ENCODE measurements at regions not wholly inside any gene's neighbourhood (a gene's known extent, or its start where the extent isn't known, plus 50 kb on each side); places are given as distances from the start of the nearest gene placed in this dataset.

DNA sequence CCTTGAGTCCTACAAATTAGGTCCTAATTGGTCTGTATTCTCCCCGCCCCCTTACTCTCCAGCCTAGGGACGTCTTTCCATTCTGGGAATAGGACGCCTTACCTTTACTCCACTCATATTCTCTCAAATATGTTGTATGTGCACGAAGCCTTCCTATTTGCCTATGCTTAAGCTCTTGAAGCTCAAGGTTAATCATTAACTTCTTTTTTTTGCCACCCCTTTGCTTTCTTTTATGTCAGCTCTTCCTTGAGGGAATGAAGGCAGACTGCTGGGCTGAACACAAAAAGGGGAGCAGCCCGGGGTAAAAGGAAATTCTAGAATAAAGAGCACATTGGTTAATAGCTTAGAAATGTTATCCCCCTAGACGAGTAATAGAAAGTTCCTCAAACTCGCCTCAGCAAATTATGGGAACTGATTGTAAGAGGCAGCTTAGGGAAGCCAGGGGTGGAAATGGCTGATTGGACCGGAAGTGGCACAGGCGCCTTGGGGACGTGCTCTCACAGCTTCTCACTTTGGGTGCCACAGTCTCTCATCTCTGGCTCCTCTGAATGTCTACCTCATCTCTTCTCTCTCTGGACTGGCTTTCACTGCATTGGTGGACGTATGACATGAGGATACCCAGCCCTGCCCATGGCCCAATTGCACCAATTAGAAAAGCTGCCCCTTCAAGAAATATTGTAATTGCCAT lies 122.3 kb upstream of the IL12B start:
- no peak for DNase-seq (ENCODE audit: low read depth in 4 of 4, low spot score in 2 of 4)

DNA sequence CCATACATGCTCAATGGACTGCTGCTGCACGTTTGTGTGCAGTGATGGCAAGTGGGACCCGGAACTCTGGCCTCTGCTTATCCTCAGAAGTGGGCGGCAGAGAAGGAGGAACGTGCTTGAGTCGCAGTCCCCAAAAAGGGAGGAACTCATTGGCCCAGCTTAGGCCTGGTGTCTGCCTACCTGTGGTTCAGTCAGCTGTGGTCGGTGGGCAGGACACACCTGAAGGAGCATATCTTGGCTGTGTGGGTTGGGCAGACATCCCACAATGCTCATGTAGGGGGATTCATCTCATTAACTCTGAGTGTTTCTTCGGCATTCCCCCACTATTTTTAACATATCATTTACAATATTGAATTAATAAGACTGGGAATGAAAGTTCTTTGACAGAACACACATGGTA lies 122.9 kb upstream of the IL12B start:
- DNase-seq (ENCODE audit: low read depth in 4 of 4, low spot score in 2 of 4), result no peak

GRCh38 chr5:159456261-159456660 lies 126.0 kb upstream of the IL12B start:
- no peak for DNase-seq (ENCODE audit: low read depth in 4 of 4, low spot score in 2 of 4)

- no peak for DNase-seq (ENCODE audit: low read depth in 4 of 4, low spot score in 2 of 4)
Observed at GRCh38 chr5:159456722-159457465, 126.6 kb upstream of the IL12B start.

- DNase-seq (ENCODE audit: low read depth in 4 of 4, low spot score in 2 of 4), result no peak
Observed at GRCh38 chr5:159458217-159458711, 128.0 kb upstream of the IL12B start.

DNA sequence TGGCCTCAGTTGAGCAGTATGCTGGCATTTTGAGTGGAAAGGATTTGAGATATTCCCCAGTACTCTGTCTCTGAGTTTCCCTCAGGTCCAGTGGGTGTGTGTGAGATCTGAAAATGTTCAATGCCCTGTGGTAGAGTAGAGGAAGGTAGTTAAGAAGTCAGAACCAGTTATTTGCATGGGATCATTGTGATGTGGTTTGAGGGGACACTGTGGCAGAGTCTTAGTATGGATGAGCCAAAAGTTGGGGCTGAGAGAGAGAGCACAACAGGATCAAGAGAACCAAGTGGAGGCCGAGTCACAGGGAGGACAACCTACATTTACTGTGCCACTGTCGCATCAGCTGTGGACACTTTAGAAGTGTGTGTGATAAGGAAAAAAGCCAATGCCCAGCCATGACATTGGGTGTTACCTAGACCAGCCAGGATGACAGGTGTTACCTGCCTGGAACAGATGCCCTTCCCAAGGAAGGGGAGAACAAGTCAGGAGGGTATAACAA lies 128.9 kb upstream of the IL12B start:
- no peak for DNase-seq (ENCODE audit: low read depth in 4 of 4, low spot score in 2 of 4)

GRCh38 chr5:159459951-159460538 lies 129.8 kb upstream of the IL12B start:
- DNase-seq (ENCODE audit: low read depth in 4 of 4, low spot score in 2 of 4), result no peak

- DNase-seq (ENCODE audit: low read depth in 4 of 4, low spot score in 2 of 4), result no peak
Observed at GRCh38 chr5:159463590-159464321, 133.5 kb upstream of the IL12B start.

- no peak for DNase-seq (ENCODE audit: low read depth in 4 of 4, low spot score in 2 of 4)
Observed at GRCh38 chr5:159465604-159466003, 135.3 kb upstream of the IL12B start.

- DNase-seq (ENCODE audit: low read depth in 4 of 4, low spot score in 2 of 4), result no peak
Observed at GRCh38 chr5:159467666-159468065, 137.4 kb upstream of the IL12B start.

DNA sequence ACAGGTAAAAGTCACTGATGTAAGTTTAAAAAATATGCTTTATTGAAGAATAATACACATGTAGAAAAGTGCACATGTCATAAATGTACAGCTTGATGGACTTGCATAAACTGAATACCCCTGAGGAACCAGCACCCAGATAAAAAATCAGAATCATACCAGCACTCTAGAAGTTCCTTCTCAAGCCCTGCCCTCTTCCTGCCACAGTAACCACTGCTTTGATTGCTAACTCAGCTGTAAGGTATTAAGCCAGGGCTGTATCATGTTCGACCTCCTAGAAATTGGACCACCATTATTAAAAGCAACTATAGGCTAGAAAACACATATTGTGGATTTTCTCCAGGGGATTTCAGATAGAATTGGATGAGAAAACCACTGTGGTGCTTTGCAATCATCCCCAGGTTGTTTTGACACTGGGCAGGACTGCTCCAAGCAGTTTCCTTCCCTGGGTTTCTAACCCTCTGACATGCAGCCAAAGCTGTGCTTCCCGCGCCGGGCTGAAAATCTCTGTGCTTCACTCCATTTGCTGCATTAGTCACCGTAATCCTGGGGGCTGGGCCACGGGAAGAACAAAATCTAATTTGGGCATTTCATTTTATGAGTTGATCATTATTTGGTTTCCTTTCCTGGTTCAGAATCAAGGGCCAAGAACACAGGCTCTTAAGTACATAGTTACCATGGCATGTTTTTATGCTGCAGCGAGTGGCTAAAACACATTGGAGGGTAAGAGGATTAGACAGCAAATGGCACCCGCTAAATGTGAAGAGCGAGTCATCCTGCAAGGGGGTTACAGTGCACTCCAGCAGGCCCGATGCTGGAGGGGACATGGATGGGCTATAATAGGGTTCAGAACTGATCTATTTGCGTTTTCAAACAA lies 139.4 kb upstream of the IL12B start:
- DNase-seq (ENCODE audit: low read depth in 4 of 4, low spot score in 2 of 4), result no peak

DNA sequence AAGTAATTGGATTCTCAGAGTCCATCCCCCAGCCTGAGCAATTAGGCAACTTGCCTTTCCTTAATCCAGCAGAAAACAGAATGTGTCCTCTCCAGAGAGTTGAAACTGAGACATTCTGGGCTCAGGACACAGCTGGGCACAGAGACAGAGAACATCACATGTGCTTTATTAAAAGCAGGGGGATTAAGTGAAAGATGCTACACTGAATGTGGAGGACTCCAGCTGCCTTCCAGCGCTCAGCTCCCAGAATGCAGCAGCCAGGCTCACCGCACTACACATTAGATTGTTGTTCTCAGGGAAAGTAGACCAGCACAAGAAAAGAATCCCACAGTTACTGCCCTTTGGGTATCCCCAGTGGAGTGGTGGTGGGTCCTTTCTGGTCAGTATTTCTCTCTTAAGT lies 141.6 kb upstream of the IL12B start:
- DNase-seq (ENCODE audit: low read depth in 4 of 4, low spot score in 2 of 4), result no peak

DNA sequence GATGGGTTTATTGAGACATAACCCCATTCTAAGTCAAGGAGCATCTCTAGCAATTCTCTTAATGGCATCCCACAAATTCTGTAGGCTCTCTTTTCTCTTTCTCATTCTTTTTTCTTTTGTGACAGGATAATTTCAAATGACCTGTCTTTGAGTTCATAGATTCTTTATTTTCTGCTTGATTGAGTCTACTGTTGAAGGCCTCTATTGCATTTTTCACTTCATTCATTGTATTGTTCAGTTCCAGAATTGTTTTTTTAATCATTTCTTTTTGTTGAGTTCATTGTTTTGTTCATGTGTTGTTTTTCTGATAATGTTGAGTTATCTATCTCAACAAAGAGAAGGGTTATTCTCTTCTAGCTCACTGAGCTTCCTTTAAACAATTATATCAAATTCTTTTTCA lies 144.7 kb upstream of the IL12B start:
- no peak for DNase-seq (ENCODE audit: low read depth in 4 of 4, low spot score in 2 of 4)

DNA sequence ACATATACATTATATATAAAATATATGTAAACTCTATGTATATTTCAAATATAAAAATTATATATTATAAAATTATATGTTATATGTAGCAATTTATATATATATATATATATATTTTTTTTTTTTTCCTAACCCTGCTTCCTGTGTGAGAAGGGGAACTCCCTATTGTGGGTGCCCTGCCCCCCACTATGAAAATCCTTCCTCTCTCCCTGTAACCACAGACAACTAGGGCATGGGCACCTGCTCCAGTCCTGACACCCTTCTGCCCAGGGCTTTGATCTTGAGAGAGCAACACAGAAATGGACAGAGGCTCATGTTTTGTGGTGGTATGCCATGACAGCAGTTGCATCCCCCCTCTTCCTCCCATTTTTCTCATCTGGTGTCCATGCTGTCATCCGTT lies 148.7 kb upstream of the IL12B start:
- no peak for DNase-seq (ENCODE audit: low read depth in 4 of 4, low spot score in 2 of 4)

GRCh38 chr5:159480849-159481248 lies 150.6 kb upstream of the IL12B start:
- no peak for DNase-seq (ENCODE audit: low read depth in 4 of 4, low spot score in 2 of 4)

DNA sequence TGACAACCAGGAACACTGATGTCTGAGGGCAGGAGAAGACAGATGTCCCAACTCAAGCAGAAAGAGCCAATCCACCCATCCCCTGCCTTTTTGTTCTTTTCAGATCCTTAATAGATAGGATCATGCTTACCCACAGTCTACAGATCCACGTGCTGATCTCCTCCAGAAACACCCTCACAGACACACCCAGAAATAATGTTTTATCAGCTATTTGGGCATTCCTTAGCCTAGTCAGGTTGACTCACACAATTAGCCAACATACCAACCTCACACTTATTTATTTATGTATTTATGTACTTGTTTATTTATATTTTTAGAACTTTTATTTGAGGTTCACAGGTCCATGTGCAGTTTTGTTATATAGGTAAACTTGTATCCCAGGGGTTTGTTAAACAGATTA lies 151.5 kb upstream of the IL12B start:
- DNase-seq (ENCODE audit: low read depth in 4 of 4, low spot score in 2 of 4), result no peak

DNA sequence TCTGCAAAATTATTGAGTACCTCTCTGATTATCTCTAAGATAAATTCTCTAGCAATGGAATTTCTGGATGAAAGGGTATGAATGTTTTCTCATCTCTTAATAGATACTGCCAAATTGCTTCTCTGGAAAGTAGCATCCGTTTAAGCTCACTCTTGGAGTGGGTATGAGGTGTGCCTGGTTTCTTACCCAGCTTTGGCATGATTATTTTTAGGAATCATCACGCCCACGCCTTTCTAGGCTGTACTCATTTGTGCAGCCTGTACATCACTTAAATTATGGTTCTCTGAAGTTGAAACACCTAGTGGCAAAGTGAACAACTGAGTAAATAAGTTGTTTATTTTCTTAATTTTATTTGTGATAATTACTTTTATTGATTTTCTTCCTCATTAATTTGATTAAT lies 156.5 kb upstream of the IL12B start:
- DNase-seq (ENCODE audit: low read depth in 4 of 4, low spot score in 2 of 4), result no peak

- no peak for DNase-seq (ENCODE audit: low read depth in 4 of 4, low spot score in 2 of 4)
Observed at GRCh38 chr5:159488516-159488915, 158.2 kb upstream of the IL12B start.

DNA sequence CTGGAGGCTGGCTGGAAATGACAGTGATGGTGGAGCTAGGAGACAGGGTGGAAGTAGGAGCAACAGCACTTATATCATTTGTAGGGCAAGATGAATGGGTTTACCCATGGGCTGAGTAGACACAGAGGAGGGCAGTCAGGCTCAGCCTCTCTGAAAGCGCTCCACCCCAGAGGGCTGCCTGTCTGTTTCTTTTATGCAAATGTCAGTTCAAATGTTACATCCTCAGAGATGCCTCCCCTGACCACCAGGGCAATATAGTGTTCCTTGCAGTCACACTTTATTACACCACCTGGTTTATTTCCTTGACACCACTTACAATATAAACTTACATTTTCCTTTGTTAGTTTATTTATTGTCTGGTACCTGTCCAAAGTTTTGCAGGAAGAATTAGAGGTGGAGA lies 159.5 kb upstream of the IL12B start:
- no peak for DNase-seq (ENCODE audit: low read depth in 4 of 4, low spot score in 2 of 4)

DNA sequence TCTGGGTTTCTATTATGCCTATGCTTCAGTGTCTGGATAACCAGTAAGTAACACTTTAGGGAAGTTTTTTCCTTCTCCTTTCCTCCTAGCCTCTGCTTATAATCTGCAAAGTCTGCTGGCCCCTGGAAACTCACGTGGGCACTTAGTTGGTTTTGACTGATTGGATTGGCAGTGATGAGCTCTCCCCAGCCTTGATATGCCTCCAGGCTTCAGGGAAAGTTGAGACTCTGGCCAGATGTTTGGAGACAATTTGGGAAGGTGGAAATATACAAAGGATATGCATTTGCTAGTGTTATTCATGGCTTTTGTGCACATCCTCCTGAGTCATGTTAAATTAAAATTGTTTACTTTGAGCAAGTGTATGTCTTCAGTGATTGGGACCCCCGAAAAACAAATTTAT lies 160.2 kb upstream of the IL12B start:
- DNase-seq (ENCODE audit: low read depth in 4 of 4, low spot score in 2 of 4), result no peak

Measured in left renal cortex interstitium (tissue), 4 donors.